NCI-H345 (cell line): ENCODE measurements at regions not wholly inside any gene's neighbourhood (a gene's known extent, or its start where the extent isn't known, plus 50 kb on each side); places are given as distances from the start of the nearest gene placed in this dataset.
"Not testable (repeated sequence)": the region's sequence is repeated elsewhere in the genome, so short reads cannot be mapped to it uniquely, and the experiment has no call there.

Experiments used
- DNase-seq: peaks from one replicate; lab custom pipeline; 2025; lab: John Stamatoyannopoulos, UW

DNA sequence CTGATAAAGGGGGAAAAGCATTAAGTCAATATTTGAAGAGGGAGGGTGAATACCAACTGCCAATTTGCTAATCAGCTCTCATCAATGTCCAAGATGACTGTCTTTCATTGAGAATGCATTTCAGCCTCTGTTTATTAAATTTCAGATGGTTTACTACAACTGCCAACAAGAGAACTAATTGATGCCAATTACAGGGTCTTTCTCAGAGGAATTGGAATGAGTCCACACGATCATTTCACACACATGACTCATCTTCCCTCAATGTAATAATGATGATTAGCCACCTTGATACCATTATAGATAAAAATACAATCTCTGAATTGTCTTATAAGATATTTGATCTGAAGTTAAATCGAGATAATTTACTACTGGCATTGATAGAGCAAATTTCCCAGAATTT lies 1274.4 kb downstream of the ROBO2 start:
- no peak for DNase-seq

DNA sequence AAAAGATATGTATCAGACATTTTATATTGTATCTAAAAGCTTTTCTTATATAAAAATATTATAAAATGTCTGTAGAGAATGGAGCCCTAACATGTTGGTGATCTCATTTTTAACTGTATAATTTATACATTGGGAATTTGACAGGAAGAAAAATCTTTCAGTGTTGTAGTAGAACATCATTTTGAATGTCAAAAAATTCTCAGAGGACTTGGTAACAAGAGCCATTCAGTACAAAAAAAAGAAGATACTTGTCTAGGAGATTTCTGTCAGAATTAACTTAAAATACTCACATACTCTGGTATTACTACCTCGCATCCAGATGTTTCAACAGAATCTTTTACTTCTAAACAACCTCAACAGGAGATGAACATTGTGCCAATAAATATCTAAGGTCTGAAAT lies 1277.9 kb downstream of the ROBO2 start:
- no peak for DNase-seq

DNA sequence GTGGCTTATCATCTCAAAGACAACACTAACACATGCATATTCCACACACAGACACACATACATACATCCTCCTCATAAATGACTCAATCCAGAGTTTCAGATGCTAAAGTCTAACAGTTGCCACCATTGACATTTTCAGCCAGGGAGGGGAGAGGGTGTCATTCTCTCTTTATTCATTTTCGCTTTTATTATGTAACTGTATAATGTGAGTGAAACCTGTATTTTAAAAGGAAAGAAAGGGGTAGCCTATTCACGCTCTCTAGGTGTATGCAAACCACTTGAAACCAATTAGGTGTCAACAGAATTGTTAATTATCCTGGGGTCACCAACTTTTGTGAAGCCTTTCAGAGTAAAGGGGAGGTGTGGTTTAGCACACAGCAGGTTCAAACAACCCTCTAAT lies 1282.9 kb downstream of the ROBO2 start:
- no peak for DNase-seq

DNA sequence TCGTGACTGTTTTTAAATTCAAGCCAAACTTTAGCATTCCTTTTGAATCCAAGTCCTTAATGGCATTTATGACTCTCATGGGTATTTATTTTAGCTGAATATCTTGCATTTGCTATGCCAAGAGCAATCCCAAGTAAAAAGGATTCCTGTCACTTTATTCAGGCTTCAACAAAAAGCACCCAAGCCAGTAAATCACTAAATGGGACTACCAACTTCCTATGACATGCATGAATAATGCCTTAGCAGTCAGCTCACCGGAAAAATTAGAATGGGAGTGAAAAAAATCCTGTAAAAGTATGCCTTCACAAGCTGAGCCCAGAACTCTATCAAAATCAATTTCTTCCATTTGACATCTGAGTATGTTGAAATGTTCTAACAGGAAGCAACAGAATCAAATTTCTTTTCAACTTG lies 1297.9 kb downstream of the ROBO2 start:
- no peak for DNase-seq

DNA sequence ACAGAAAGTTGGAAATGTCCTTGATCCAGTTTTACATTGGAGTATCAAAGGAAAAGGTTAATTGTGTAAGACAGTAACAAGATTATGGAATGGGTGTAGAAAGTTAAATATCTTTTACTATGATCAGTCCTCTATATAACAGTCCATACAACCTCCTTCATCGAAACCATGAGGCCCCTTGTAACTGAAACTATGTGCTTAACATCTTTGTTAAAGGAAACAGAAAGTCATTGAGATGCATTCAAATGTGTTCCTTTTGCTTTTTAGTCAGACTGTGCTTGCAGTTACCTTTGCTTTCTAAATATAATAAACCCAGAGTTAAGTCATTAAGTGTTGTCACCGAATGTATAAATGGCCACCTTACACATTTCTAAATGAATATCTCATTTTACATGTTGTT lies 1298.5 kb downstream of the ROBO2 start:
- DNase-seq: no peak

DNA sequence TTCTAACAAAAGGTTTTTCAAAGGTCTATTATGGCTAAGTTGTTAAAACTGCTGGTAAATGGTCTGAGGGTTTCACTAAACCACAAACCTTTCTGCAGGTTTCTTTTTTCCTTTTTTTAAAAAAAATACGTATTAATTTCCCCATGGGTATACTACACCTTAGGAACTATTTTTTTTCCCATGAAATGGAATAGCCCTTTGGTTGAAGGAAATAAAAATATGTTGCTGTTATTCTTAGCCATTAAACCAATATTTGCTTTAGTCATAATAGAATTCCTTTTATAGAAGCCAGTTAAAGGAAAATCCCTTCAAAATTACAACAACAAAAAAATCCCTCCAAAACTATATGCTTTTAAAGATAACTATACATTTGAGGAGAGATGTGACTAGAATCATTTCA lies 1303.3 kb downstream of the ROBO2 start:
- no peak for DNase-seq

DNA sequence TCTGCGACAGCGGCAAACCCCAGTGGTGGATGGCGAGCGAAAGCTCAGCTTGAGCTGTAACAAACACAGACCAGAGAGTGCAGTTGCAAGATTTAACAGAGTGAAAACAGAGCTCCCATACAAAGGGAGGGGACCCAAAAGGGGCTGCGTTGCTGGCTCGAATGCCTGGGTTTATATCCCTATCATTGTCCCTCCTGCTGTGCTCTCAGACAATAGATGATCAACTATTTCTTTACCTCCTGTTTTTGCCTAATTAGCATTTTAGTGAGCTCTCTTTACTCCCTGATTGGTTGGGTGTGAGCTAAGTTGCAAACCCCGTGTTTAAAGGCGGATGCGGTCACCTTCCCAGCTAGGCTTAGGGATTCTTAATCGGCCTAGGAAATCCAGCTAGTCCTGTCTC lies 1304.4 kb downstream of the ROBO2 start:
- not testable (repeated sequence) for DNase-seq

DNA sequence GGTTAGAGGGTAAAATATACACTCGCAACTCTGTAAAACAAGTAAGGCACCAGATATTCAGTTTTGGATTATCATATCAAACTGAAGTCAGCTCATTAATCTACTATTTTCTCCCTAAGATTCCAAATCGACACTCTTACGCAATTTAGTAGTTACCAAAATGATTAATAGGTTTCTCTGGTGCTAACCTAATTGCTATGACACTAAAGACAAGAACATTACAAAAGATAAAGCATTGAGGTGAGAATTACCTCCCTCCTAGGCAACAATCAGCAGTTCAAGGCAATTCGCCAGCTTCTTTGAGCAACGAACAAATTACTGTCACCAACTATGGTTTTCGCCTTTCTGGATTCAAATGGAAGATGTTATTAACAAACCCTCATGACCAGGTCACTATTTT lies 1305.0 kb downstream of the ROBO2 start:
- no peak for DNase-seq

DNA sequence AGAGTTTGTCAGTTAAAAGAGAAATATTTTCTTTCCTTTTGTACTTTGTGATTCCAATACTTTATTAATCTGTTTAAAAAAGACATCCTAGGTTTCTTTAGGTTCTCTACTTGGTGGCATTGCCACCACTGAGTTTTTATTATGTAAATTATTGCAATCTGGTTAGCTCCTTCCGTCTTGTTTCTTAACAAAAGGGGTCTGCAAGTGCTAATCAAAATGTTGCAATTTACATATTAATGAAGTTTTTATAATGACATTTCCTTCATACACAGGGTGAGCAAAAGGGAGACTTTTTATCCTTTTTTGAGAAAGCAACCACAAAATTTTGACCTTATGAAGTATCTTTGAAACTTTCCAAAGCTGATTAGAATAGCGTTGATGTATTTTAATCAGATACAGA lies 1307.3 kb downstream of the ROBO2 start:
- no peak for DNase-seq

DNA sequence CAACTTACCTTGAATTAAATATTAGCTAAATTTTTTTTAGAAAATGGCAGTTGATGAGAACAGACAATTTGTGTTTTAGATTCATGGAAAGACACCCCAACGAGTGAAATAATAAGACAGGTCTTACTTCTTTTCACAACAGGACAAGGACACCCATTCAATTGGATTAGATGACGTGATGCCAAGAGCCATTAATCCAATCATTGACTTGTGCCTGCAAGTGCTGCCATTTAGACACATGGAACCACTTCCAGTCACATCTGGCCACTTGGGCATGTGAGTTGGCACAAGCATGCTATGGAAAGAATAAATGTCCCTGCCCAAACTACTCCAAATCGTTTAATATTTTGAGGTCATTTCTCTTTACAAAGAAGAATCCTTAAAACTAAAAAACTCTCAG lies 1308.8 kb downstream of the ROBO2 start:
- no peak for DNase-seq

DNA sequence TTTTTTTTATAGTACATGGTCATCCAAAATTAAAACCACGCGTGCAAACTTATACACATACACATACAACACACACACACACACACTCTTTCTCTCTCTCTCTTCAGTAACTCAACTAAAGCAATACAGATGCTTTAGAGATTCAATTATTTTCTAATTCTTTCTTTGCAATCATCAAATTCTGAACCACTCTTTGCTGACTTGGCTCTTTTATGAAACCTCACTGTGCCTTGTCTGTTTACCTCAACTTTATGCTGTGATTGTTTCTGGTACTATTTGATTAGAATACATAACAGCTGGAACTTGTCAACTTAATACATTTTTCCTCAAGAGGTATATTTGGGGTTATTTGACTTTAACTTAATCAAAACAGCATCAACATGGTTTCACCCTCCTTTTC lies 1309.7 kb downstream of the ROBO2 start:
- no peak for DNase-seq

DNA sequence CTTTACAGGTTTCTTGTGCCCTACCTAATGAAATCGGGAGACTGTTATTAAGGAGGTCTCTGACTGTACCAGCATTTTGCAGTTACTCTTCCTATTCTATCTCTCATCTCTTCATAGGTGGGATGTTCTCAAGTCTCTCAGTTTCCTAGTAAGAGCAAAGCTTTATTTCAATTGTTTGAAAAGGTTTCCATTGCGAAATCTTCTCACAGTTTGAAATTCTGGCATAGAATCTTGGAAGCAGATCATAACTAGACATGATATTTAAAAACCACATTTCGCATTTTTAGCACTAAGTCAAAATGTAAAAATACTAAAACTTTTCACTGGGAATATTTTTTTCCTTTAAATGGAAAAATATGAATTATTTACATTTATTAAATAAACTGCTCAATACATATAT lies 1311.4 kb downstream of the ROBO2 start:
- no peak for DNase-seq

DNA sequence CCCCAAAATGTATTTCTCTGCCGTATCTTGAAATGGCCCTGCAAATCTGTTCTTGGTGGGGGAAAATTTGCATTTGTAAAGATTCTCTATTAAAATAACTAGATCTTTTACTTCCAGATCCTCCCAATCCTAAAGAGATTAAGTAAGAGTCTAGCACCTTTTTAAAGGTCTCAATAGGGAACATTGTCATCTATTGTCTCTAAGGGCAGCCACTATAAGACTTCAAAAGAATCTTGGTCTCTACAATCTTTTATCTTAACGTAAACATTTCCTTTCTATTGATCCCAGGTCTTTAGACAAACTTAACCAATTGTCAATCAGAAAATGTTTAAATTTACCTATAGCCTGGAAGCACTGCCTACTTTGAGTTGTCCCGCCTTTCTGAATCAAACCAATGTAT lies 1313.3 kb downstream of the ROBO2 start:
- DNase-seq: no peak

DNA sequence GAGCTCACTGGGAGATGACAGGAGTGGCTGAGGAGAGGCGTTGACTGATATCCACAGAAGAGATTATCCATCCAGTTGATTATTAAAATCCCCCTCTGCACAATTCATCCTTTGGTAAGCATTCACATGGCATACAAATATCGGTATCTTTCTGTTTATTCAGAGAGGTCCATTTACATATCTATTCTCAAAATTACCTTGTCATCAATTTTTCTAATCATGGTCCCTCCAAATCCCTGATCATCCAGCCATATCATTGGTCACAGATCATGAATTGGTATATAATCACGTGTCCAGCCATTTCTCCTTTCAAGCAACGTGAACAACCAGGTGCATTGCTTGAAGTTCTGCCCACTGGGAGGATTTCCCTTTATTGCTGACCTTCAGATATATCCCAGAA lies 1321.0 kb downstream of the ROBO2 start:
- DNase-seq: no peak

DNA sequence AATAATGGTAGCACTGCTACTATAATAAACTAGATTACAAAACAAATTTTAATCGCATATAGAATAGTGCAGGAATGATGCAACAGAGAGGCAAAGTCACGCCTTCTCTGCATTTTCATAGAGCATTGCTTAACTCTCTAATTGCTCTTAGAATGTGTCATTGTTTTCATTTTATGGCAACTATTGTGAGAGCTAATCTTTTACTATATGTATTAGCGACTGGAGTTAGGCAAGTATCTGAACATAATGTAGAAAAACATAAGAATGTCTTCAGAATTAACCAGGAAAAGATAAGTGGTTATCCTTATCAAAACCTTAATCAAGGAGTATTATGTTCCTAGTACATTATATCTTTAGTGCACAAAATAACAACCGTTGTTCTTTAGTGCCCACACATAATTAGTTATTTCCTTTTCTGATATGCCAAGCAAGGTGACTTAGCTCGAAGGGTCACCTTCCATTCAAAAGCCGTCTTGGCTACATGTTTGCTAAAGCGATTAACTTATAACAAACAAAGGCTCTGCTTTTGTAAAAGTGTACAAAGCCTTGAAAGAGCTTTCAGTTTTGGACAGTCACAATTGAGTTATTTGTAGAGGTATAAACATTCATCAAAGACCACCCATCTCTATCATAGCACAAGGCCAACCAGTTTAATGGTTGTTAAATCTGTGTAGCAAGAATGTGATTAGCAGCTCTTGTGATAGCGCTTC lies 1328.9 kb downstream of the ROBO2 start:
- no peak for DNase-seq

DNA sequence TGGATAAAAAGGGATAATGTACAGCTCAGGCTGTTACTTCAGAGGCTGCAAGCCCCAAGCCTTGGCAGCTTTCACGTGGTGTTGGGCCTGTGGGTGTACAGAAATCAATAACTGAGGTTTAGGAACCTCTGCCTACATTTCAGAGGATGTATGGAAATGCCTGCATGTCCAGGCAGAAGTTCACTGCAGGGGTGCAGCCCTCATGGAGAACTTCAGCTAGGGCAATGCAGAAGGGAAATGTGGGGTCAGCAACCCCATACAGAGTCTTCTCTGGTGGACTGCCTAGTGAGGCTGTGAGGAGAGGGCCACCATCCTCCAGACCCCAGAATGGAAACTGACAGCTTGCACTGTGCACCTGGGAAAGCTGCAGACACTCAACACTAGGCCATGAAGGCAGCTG lies 1350.3 kb downstream of the ROBO2 start:
- no peak for DNase-seq

DNA sequence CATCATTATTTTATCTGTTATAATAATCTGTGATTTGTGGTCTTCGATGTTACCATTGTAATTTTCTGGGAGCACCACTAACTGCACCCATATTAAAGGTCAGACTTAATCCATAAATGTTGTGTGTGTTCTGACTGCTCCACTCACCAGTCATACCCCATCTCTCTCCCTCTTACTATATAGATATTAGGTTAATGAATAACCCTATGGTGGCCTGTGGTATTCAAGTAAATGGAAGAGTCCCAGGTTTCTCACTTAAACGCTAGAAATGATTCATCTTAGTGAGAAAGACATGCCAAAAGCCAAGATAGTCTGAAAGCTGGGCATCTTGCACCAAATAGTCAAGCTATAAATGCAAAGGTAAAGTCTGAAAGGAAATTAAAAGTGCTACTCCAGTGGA lies 1358.5 kb downstream of the ROBO2 start:
- DNase-seq: no peak

DNA sequence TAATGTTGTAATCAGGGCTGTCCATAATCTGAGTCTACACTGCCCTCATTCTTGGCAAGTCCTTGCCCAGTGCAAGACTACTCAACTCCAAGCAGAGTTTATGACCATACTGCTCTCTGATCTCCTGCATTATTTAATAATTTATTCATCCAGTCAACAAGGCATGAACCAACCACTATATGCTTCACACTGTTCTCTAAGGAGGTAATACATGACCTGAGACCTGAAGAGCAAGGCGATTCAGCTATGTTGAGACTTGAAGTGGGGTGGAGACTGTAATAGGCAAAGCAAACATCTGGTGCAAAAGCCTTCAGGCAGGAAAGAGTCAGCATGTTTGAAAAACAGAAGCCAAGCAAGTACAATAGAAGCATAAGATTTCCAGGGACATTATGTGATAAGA lies 1362.8 kb downstream of the ROBO2 start:
- no peak for DNase-seq

DNA sequence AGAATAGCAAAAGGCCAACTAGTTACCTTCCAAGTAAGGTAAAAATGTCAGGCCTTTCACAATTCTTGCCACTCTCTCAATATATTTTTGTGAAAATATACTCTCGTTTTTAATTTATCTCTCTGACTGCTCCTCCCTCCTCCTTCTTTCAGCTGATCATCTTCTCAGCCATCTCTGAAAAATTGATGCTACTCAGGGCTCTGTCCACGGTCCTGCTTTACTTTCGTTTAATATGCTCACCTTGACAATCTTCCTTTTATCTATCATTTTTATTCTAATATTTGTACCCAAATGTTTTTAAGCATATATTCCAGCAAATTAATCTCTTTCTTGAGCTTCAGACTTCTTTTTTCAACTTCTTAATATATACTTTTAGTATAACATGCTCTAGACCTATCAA lies 1362.1 kb downstream of the ROBO1 start:
- DNase-seq: no peak

DNA sequence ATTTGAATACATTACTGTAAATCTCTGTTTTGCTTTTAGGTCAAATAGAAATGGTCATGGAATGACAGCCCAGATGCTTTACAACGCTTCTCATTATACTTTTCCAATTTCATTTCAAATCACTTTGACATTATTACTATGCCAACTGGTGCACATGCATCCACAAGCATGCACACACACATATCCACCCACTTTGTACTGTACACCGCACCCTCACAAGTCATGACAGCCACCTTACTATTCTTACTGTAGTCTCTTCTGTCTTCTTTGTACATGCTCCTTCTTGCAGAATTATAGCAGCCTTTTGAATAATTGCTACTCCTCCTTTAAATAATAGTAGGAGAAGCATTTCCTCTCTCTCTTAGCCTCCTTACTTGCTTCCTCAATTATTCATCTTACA lies 1361.4 kb downstream of the ROBO1 start:
- no peak for DNase-seq

DNA sequence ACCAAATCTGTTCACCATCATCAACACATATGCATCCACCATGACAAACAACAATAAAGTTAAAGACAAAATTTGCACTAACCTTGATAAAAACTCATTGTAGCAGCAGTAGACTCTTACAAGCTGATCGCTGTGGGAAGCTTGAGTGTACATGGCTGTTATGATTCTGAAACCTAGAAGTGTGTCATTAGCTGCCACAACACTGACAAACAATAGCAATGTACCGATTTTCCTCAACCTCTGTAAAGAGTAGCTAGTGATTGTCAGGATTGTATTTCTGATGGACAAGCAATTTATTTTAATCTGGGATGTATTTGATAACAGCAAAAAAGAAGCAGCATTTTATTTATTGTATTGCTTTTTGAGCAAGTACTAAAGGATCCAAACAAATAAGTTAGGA lies 1357.7 kb downstream of the ROBO1 start:
- DNase-seq: no peak

DNA sequence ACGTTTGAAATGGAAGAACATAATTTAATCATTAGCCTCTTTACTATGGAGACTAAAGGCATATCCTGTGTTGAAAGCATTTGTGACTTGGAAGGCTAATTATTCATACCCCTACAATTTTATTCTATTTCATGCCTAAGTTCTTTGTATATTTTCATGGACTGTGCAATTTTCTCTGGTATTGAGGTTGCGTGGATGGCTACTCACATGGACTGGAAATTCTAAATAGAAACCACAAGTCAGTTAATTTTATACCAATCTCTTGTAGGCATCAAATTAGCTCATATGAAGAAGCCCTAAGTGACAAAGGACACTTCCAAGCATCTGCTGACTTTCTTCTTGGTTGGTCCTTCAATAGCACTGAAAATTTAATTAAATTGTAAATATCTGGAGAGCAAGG lies 1353.5 kb downstream of the ROBO1 start:
- no peak for DNase-seq

DNA sequence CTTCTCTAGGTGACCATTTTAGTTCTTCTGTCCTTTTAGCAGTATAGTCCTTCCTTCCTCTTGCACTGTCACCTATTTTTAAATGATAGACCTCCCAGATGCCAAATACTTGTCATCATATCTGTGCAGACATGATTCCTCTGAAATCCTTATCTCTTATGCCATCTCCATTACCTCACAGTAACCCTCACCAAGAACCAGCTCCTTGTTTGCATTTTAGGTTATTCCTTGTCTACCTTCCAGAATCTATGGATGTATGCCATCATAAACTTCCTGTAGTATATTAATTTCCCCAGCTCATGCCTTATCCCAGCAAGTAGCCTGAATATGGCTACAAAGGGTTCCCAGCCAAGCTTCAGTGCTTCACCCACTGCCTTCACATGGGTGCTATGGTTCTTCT lies 1347.2 kb downstream of the ROBO1 start:
- no peak for DNase-seq

DNA sequence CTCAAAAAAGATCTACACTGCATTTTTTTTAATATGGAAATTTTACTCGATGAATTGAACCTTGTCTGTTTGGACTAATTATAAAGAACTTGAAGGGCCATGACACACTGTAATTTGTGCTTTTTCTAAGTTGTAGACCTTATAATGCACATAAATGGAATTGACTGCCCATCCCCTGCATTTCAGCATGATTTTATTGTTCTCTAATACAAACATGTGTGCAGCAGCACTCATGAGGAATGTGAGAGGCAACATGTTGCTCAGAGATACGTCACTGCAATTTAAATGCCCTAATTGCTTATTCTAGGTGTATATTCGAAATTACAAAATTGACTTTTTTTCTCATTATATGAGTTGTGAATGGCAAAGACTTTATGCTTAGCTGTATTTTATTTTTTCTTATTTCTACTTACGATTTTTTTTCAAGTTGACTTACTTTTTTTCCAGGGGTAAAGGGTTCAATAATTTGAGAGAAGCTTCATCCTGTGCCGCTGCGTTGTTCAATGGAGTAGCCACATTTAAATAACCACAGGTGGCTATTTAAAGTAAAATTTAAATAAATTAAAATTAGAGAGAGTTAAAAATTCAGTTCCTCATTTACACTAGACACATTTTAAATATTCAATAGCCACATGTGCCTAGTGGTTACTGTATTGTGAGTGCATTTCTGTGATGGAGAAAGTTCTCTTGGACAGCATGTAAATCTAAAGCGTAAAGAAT lies 1346.4 kb downstream of the ROBO1 start:
- no peak for DNase-seq
